HG03175 (cell line): ENCODE measurements at regions not wholly inside any gene's neighbourhood (a gene's known extent, or its start where the extent isn't known, plus 50 kb on each side); places are given as distances from the start of the nearest gene placed in this dataset.

Experiments
- ATAC-seq: cut with Tn5 transposase; IDR thresholded peaks from one replicate; pipeline ENCODE4 v1.9.1; 2021; ENCODE audit warnings: mild to moderate bottlenecking, moderate library complexity; ENCODE audit not compliant: unreplicated experiment

- no peak for ATAC-seq
These were observed 209.1 kb downstream of the SNX19 start for GRCh38 chr11:130707217-130707616.

- ATAC-seq, result no peak
These were observed 206.7 kb downstream of the SNX19 start for GRCh38 chr11:130709531-130709930.

GRCh38 chr11:130710021-130710420, 206.3 kb downstream of the SNX19 start:
- ATAC-seq, result no peak

- no peak for ATAC-seq
These were observed 205.7 kb downstream of the SNX19 start for GRCh38 chr11:130710497-130711012.

- no peak for ATAC-seq
These were observed 205.1 kb downstream of the SNX19 start for GRCh38 chr11:130711193-130711592.

GRCh38 chr11:130712480-130712879, 203.8 kb downstream of the SNX19 start:
- ATAC-seq, result no peak

- ATAC-seq, result no peak
These were observed 201.0 kb downstream of the SNX19 start for GRCh38 chr11:130715085-130715876.

- ATAC-seq, result no peak
These were observed 200.4 kb downstream of the SNX19 start for GRCh38 chr11:130715877-130716220.

GRCh38 chr11:130718120-130718519, 198.2 kb downstream of the SNX19 start:
- ATAC-seq, result no peak

GRCh38 chr11:130719220-130719915, 196.9 kb downstream of the SNX19 start:
- no peak for ATAC-seq

- no peak for ATAC-seq
These were observed 195.9 kb downstream of the SNX19 start for GRCh38 chr11:130720232-130721022.

GRCh38 chr11:130721023-130721681, 195.1 kb downstream of the SNX19 start:
- no peak for ATAC-seq

- ATAC-seq, result no peak
These were observed 194.5 kb downstream of the SNX19 start for GRCh38 chr11:130721736-130722135.

GRCh38 chr11:130722401-130722800, 193.9 kb downstream of the SNX19 start:
- ATAC-seq, result no peak

- ATAC-seq, result no peak
These were observed 190.7 kb downstream of the SNX19 start for GRCh38 chr11:130725421-130726233.

- no peak for ATAC-seq
These were observed 189.8 kb downstream of the SNX19 start for GRCh38 chr11:130726234-130727037.

GRCh38 chr11:130727157-130728119, 188.8 kb downstream of the SNX19 start:
- ATAC-seq, result no peak
